Erythroblast (primary cell): ENCODE measurements at regions not wholly inside any gene's neighbourhood (a gene's known extent, or its start where the extent isn't known, plus 50 kb on each side); places are given as distances from the start of the nearest gene placed in this dataset.

Source experiments
- GATA1 ChIP-seq: IDR thresholded peaks from 2 replicates; pipeline ENCODE4 v1.6.1; 2011; ENCODE audit warnings: low read depth, mild to moderate bottlenecking, control low read depth, low read length, moderate library complexity
- POLR2A ChIP-seq: IDR thresholded peaks from 2 replicates; pipeline ENCODE4 v1.6.1; 2011; ENCODE audit warnings: mild to moderate bottlenecking, low read length

GRCh38 chr14:61878931-61879330, 116.7 kb downstream of the SNAPC1 start:
- no peak for TF ChIP-seq POLR2A
- no peak for TF ChIP-seq GATA1
